ENCODE measurements at regions not wholly inside any gene's neighbourhood (a gene's known extent, or its start where the extent isn't known, plus 50 kb on each side); places are given as distances from the start of the nearest gene placed in this dataset.

DNA sequence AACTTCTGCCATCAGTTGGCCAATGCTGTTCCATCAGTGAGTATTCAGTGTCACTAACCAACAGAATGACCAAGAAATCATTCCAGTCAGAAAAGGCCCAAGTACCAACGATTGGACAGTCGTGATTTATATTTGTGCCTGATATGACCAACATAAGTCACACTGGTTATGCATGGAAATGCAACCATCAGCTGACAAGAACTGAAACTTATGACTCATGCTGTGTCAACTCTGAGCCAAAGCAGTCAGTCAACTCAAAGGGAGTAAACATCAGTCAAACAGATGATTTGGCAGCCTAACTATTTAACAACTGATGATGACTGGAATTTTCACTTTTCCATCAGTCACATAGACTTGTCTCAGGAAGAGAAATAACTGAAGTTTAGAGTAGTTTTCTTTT, 142.4 kb downstream of the ANXA2 start:
- H3K36me3 ChIP-seq: no peaks in the 10 kb centered on the region
- H3K9me3 ChIP-seq: no peaks in the 10 kb centered on the region
- intact Hi-C loops (cut with DNase I; ENCODE audit: low total_unique reads): no loop called here
- no peaks in the 10 kb centered on the region for H3K4me1 ChIP-seq
- no peaks in the 10 kb centered on the region for H3K27me3 ChIP-seq
- TF ChIP-seq, protein P1, sequence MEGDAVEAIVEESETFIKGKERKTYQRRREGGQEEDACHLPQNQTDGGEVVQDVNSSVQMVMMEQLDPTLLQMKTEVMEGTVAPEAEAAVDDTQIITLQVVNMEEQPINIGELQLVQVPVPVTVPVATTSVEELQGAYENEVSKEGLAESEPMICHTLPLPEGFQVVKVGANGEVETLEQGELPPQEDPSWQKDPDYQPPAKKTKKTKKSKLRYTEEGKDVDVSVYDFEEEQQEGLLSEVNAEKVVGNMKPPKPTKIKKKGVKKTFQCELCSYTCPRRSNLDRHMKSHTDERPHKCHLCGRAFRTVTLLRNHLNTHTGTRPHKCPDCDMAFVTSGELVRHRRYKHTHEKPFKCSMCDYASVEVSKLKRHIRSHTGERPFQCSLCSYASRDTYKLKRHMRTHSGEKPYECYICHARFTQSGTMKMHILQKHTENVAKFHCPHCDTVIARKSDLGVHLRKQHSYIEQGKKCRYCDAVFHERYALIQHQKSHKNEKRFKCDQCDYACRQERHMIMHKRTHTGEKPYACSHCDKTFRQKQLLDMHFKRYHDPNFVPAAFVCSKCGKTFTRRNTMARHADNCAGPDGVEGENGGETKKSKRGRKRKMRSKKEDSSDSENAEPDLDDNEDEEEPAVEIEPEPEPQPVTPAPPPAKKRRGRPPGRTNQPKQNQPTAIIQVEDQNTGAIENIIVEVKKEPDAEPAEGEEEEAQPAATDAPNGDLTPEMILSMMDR (IDR thresholded peaks at IDR 0.05): no peak
- DNase-seq: no peak
- no peak overlapping the region for H3K27ac ChIP-seq
- H3K4me3 ChIP-seq: no peak overlapping the region

DNA sequence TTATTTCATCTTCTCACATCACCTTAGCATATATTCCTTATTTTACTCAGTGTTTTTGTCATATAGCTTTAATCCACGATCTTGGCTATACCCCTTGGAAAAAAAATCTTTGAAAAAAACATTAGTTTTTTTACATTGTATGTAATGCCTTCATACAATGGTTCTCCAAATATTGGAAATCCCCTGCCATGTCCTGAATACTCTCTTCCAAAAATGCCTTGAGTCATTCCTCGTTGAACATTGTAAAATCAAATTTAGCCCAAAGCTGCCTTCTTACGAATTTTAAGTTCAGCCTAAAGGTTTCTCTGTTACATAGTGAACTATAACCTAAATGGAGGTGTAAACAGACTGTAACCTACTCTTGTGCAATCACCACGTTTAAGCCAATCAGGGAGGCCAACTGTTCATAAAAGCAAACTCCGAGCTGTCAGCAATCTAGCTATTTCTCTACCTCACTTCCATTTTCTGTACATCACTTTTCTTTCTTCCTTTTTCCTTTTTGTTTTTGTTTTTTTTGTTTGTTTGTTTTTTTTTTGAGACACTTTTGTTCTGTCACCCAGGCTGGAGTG, 140.1 kb downstream of the ANXA2 start:
- intact Hi-C loops (cut with DNase I; ENCODE audit: low total_unique reads): no loop called here
- H3K4me3 ChIP-seq: no peak overlapping the region
- H3K36me3 ChIP-seq: no peaks in the 10 kb centered on the region
- no peak for DNase-seq
- no peak overlapping the region for H3K27ac ChIP-seq
- no peaks in the 10 kb centered on the region for H3K4me1 ChIP-seq
- peaks cover 0 to 5% of the 10 kb centered on the region in 2 donors for H3K27me3 ChIP-seq
- no peaks in the 10 kb centered on the region for H3K9me3 ChIP-seq
- TF ChIP-seq, protein P1 (IDR thresholded peaks at IDR 0.05): no peak

DNA sequence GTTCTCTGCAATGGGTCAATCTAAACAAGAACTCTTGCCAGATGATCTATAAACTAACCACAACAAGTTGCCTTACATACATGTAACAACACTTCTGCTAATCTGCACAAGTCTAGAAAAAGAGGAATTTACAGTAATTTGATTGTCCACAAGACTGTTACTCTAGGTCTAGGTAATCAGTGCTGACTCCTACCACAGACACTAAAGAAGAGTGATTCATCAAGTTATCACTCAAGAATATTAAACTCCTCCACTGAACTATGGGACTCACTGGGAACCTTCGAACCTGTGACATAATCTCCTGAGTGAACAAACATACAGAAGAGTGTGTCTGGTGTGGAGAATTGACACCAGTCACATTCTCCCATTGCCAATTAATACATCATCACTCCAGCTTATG, 138.3 kb downstream of the ANXA2 start:
- Histone ChIP-seq H3K36me3 (no peaks in the 10 kb centered on the region), H3K4me1 (no peaks in the 10 kb centered on the region), H3K27ac (no peak overlapping the region), H3K27me3 (peaks cover 0 to 5% of the 10 kb centered on the region in 2 donors), H3K9me3 (no peaks in the 10 kb centered on the region), H3K4me3 (no peak overlapping the region)
- intact Hi-C loops (cut with DNase I; ENCODE audit: low total_unique reads): no loop called here
- TF ChIP-seq, protein P1 (IDR thresholded peaks at IDR 0.05): no peak
- DNase-seq: no peak

DNA sequence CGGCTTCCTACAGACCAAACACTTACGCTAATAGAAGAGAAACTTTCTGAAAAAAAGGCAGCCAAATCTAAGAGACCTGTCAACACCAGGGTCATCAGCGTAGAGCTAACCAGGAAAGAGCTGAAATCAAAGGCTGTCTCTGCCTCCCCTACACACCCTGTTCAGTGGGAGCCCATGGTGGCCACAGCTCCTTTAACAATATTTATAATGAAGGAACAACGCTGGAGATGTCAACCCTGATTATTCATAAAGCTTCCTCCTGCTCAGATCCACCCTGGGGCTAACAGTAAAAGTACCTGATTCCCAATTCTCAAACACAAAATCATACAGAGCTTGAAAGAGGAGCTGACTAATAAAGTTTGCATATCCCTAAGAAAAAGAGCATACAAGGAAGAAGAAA, 133.7 kb downstream of the ANXA2 start:
- H3K36me3 ChIP-seq: no peaks in the 10 kb centered on the region
- H3K4me3 ChIP-seq: no peak overlapping the region
- H3K27ac ChIP-seq: no peak overlapping the region
- TF ChIP-seq, protein P1 (IDR thresholded peaks at IDR 0.05): no peak
- H3K9me3 ChIP-seq: no peaks in the 10 kb centered on the region
- DNase-seq: no peak
- intact Hi-C loops (cut with DNase I; ENCODE audit: low total_unique reads): no loop called here
- H3K4me1 ChIP-seq: no peaks in the 10 kb centered on the region
- peaks cover 0 to 5% of the 10 kb centered on the region in 2 donors for H3K27me3 ChIP-seq

DNA sequence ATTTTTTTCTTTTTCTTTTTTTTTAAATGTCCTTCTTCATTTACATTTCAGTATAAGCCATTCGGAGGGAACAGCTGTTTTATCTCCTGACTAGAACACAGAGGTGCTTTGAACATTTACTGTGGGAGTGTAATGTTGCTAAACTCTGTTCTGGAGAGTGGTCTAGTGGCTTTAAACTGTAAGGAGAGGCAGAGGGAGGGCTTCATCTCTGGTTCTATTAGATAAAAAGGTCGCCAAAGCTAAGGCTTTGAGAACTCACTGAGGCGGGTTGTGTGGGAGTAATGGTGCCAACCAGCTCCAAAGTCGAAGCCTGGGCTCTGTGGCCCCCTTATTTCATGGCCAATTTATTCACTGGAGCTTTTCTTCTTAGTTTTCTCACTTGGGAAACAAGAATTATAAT, 133.2 kb downstream of the ANXA2 start:
- Histone ChIP-seq H3K27me3 (peaks cover 0 to 5% of the 10 kb centered on the region in 2 donors), H3K4me3 (no peak overlapping the region), H3K36me3 (no peaks in the 10 kb centered on the region), H3K9me3 (no peaks in the 10 kb centered on the region), H3K27ac (no peak overlapping the region), H3K4me1 (no peaks in the 10 kb centered on the region)
- DNase-seq: no peak
- intact Hi-C loops (cut with DNase I; ENCODE audit: low total_unique reads): no loop called here
- TF ChIP-seq, protein P1 (IDR thresholded peaks at IDR 0.05): no peak

DNA sequence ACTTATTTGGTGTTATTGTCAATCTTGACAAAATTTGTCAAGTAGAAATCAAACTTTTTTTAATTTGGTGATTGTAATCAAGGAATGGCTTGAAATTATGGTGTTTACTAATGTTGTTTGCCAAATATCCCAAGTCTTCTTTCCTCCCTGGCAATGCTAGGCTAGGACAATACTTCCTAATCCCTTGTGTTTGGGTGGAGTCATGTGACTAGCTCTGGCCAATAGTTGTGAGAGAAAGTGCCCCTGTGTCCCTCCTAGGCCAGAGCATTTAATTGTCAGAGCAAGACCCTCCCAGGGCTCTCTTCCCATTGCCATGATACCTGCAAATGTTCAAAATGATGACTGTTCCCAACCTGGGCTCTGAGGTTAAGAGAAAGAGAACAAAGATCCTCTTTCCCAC, 132.7 kb downstream of the ANXA2 start:
- peaks cover 0 to 5% of the 10 kb centered on the region in 2 donors for H3K27me3 ChIP-seq
- H3K27ac ChIP-seq: no peak overlapping the region
- H3K36me3 ChIP-seq: no peaks in the 10 kb centered on the region
- TF ChIP-seq, protein P1 (IDR thresholded peaks at IDR 0.05): no peak
- intact Hi-C loops (cut with DNase I; ENCODE audit: low total_unique reads): no loop called here
- H3K9me3 ChIP-seq: no peaks in the 10 kb centered on the region
- no peak overlapping the region for H3K4me3 ChIP-seq
- H3K4me1 ChIP-seq: no peaks in the 10 kb centered on the region
- DNase-seq: no peak
